Lower leg skin (tissue), 4 donors: ENCODE measurements at regions not wholly inside any gene's neighbourhood (a gene's known extent, or its start where the extent isn't known, plus 50 kb on each side); places are given as distances from the start of the nearest gene placed in this dataset.
"Not testable (repeated sequence)": the region's sequence is repeated elsewhere in the genome, so short reads cannot be mapped to it uniquely, and the experiment has no call there.

ENCODE experiments used
- DNase-seq, 2 donors: peaks; one replicate each; pipeline ENCODE4 v3.0.0-alpha.2; 2019; ENCODE audit warnings: low spot score in 2 of 2
- H3K4me3 ChIP-seq: fragments of 200-600 bp; sonication (generic); 2 replicates; pipeline ENCODE4 v1.5.1; 2017; ENCODE audit warnings: mild to moderate bottlenecking, low read depth; ENCODE audit not compliant: poor library complexity, severe bottlenecking
- CTCF ChIP-seq, 3 donors: fragments of 450-650 bp; IDR thresholded peaks; one replicate each; pipeline ENCODE4 v1.5.1; 2016; ENCODE audit warnings: antibody characterized with exemption in 3 of 3, mild to moderate bottlenecking in 3 of 3, moderate library complexity in 2 of 3
- POLR2A ChIP-seq, 2 donors: fragments of 450-650 bp; IDR thresholded peaks; one replicate each; pipeline ENCODE4 v1.6.1; 2016 to 2017; ENCODE audit warnings: antibody characterized with exemption in 2 of 2, mild to moderate bottlenecking in 1 of 2, moderate library complexity in 1 of 2
- WGBS, 2 donors: methylation state at CpG; one replicate each; pipeline ENCODE4 v1.1.5; 2018; 5-methylcytosine and 5-hydroxymethylcytosine counted together
- intact Hi-C: fragments of 100-400 bp; cut with DNase I; formaldehyde crosslinking; loops from one replicate; pipeline ENCODE4 v1.15.0; 2023; ENCODE audit warnings: low total_unique reads

DNA sequence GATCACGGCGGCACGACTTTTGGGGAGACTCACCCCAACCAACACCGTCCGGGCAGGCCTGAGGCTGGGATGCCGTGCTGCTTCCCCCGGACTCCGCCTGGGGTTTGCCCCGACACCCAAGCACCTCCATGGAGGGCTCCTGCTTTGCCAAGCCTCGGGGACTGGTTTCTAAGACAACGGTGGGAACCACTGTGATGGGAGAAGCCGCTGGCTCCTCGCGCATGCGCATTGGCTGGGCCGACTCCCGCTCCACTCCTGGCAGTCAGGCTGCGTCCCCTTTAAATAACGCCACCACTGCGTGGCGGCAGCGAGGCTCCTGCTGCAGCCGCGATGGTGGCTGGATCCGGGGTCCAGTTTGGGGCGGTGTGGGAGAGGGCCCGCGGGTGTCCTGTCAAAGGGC, 201.0 kb downstream of the ZNF716 start:
- DNase-seq = no peak
- 77 to 87% methylated on average over 24 to 27 of the region's 28 CpGs for WGBS, 2 donors
- TF ChIP-seq POLR2A (IDR thresholded peaks at IDR 0.05) (no peak), CTCF (IDR thresholded peaks at IDR 0.05) (no peak)
- H3K4me3 ChIP-seq = no peak overlapping the region
- intact Hi-C loops = no loop called here

GRCh38 chr7:57651611-57652010, 201.6 kb downstream of the ZNF716 start:
- H3K4me3 ChIP-seq, intact Hi-C loops, DNase-seq: not testable (repeated sequence)
- 91% methylated on average over 19 of the region's 19 CpGs for WGBS, 2 donors

GRCh38 chr7:57653262-57653830, 203.4 kb downstream of the ZNF716 start:
- no peak for DNase-seq
- intact Hi-C loops = no loop called here
- TF ChIP-seq POLR2A (IDR thresholded peaks at IDR 0.05) (no peak), CTCF (IDR thresholded peaks at IDR 0.05) (no peak)
- no peak overlapping the region for H3K4me3 ChIP-seq
- WGBS, 2 donors = 91 to 93% methylated on average over 34 of the region's 36 CpGs

GRCh38 chr7:57655156-57655871, 205.3 kb downstream of the ZNF716 start:
- H3K4me3 ChIP-seq, intact Hi-C loops, DNase-seq: not testable (repeated sequence)
- 82 to 85% methylated on average over 29 to 31 of the region's 31 CpGs for WGBS, 2 donors

DNA sequence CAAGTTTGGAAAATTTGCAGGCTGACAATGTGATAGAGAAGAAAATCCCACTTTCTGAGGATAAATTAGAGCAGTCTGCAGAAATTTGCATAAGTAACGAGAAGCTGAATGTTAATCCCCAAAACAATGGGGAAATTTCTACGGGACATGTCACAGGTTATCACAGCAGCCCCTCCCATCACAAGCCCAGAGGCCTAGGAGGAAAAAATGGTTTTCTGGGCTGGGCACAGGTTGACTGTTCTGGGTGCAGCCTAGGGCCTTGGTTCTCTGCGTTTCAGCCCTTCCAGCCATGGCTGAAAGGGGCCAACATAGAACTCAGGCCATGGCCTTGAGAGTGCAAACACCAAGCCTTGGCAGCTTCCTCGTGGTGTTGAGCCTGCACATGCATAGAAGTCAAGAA, 209.2 kb downstream of the ZNF716 start:
- 50 to 56% methylated on average over 4 of the region's 4 CpGs for WGBS, 2 donors
- H3K4me3 ChIP-seq, DNase-seq, intact Hi-C loops: not testable (repeated sequence)

DNA sequence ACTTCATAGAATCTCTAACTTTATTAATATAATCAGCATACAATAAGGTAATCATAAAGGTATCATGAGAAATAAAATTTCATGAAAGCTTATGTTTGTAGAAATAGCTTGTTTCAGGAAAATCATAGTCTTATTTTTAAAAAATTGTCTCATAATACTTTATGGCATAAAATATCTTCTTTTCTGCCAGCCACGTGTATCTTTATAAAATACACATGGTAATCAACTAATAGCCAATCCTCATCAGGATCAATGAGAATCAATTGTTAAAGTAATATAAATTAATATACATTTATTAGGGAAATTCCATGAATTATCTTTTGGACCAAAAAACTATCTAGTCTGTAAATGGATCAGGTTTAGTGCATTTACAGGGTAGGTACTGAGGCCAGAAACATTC, 227.0 kb downstream of the ZNF716 start:
- 16 to 32% methylated on average over 1 of the region's 1 CpG for WGBS, 2 donors
- H3K4me3 ChIP-seq, intact Hi-C loops, DNase-seq: not testable (repeated sequence)

- TF ChIP-seq POLR2A (IDR thresholded peaks at IDR 0.05) = no peak
- TF ChIP-seq CTCF (IDR thresholded peaks at IDR 0.05) = no peak
- DNase-seq = no peak
- H3K4me3 ChIP-seq = no peak overlapping the region
- intact Hi-C loops = no loop called here
- 50 to 63% methylated on average over 1 of the region's 1 CpG for WGBS, 2 donors
Measured at GRCh38 chr7:57685418-57685817, 235.4 kb downstream of the ZNF716 start.
